ENCODE measurements at regions not wholly inside any gene's neighbourhood (a gene's known extent, or its start where the extent isn't known, plus 50 kb on each side); places are given as distances from the start of the nearest gene placed in this dataset.

DNA sequence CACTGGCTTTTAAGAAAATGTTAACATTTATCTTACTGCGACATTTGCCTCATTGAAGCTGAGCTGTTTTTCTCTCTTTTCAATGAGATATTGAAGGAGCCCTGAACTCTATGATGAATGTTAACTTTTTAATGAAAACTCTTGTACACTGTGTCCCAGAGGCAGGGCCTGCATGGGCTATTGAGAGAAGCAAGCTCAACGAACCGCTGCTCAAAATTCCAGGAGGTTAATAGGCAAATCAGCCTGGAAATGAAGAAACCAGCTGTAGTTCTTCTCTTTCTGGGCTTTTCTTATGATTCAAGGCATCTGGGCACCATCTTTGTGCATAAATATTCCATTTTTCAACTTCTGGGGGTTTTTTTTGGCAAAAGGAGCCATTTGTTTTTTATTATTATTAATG lies 168.4 kb upstream of the NPVF start:
- DNase-seq (ENCODE audit: low read depth), result no peak

DNA sequence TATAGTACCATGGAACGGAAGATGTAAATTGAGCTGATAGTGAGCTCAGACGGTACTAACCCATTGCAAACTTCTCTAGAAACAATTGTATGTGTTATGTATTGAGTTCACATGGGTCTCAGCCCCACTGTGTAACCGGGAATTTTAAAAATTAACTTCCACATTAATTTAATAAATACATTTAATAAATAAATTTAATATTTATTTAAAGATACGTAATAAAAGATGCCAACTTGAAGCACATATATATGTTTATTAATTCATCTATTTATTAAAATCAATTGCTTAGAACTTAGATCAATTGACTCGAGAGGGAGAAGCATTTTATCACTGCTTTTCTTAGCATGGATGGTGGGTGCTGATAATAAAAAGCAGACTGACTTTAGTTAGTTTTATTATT lies 170.1 kb upstream of the NPVF start:
- no peak for DNase-seq (ENCODE audit: low read depth)

DNA sequence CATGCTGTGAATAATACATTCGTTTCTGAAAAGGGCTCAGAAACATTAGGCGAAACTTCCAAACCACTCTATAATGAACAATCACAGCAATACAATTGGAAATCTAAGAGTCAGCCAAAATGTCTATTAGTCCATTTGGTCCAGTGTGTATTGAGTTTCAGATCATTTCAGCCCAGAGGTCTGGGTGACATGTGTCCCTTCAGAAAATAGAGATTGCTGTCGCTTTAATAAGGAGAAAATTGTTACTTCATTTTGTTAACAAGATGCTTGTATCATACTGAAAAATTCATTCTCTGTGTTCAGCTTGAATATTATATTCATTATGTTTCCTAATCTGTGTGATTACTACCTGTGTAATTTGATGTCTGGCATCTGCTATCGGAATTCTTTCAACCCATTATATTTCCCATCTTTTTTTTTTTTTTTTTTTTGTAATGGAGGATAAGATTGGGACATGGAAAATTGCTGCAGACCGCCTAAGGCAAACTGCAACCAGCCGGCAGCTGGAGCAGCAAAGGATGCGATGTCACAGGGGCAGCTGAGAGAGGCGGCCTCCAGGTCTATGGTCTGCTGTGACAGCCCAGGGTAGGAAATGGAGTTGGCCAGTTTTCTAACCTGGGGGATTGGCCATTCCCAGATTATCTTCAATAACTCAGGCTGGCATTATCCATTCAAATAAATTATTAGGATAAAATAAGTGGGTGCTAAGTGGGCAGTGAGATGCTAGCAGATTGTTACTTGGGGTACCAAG lies 170.9 kb upstream of the NPVF start:
- DNase-seq (ENCODE audit: low read depth), result no peak

GRCh38 chr7:25402532-25402931 lies 174.2 kb upstream of the NPVF start:
- DNase-seq (ENCODE audit: low read depth), result no peak

DNA sequence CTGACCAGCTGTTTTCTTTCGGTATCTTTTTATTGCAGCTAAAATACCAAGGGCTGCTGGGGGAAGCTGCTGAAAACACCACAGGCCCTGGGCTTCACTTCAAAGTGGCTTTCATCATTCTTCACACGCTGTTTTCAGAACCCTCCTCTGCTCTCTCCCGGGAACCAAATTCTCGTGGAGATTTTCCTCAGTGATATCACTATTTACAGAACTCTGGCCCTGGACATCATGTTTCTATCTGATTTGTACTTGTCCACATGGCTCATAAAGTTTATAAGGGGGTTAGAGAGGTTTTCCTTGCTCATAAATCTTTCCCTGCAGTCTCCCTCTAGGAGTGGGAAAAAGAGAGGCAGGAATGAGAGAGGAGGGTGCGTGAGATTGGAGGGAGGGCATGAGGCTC lies 177.4 kb upstream of the NPVF start:
- DNase-seq (ENCODE audit: low read depth), result no peak

DNA sequence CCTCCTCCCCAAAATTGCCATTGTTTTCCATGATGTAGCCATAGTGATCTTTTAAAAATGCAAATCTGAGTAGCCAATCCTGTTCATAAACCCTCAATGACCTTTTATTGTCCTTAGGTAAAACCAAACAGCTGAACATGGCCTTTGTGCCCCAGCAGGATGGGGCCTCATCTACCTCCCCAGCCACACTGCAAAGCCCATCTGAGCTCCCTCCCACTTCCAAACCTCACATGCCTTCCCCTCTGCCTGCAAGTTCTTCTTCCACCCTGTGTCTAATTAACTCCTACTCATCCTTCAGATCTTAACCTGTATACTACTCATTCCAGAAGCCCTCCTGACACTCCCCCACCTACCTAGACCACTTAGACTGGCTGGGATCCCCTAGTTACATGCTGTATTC lies 178.8 kb upstream of the NPVF start:
- DNase-seq (ENCODE audit: low read depth), result no peak

DNA sequence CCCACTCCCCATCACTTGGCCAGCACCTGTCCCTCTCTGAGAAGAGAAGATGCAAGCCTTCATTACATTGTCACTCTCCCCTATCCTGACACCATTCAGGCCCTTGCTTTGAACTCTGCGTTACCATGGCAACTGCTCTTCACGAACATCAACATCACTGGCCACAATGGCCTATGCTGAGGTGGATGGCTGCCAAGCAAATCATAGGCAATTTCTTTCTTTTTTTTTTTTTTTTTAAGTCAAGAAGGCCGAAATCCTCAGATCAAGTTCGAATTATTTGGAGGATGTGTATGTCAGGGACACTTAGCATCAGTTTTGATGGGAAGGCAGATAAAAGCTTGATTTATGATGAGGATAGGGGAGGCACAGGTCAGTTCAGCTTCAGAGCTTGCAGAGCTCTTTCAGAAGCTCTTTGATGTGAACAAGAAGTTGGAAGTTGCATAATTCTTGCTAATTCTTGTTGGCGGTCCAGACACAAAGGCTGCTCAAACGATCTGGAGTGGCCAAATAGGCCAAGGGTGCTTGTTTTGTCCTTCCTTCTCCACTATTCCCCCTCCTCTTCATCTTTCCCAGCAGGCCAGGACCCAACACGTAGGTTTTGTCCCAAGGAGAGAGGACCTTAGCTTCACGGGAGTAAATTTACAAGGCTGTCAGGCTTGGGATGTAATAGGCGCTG lies 179.9 kb upstream of the NPVF start:
- no peak for DNase-seq (ENCODE audit: low read depth)

DNA sequence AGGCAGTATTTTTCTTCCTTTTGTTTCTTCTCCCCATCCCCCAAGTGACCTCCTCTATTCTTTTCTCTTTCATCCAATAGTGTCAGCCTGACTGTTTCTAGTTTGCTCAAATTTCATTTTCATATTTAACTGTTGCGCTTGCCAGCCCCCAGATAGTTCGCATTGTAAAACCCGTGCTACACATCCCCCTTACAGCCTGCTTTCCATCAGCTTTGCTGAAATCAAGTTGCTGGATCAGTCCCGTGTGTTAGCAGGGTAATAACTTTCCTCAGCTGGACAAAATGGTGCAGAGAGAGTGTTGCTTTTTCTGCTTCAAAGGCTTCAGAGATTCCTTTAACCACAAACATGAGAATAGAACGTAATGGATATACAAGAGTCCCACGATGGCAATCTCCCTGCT lies 180.6 kb upstream of the NPVF start:
- DNase-seq (ENCODE audit: low read depth), result no peak

DNA sequence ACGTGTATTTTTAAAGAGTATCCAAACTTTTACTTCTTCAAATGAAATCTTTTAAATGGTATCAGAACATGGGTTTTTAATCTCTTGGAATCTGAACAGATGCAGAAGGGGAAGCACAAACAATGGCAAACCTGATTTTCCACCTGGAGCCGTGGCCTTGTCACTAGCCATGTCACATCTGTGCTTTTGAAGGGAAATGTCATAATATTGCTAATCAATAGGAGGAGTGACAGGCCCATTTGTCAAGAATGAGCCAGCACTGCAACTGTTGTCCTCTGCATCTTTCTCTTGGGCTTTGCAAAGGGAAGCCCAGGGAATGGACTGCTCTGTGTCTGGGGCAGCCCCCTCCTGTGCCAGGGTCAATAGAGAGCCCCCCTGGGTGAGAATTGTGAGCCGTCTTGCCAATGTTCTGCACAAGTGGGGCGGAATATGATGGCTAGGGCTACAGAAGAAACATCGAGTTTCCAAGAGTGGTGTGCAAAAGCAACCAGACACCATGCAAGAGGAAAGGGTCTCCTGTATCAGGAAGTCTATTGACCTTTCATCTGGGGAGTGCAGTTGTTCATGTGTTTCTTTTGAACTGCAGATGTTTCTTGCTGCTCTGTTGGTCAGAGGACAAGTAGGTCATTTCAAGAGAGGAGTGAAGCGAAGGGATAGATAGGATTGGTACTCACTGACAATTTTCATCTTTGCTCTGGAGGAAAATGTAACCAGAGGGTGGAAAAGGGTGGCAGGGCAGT lies 181.8 kb upstream of the NPVF start:
- DNase-seq (ENCODE audit: low read depth), result no peak

DNA sequence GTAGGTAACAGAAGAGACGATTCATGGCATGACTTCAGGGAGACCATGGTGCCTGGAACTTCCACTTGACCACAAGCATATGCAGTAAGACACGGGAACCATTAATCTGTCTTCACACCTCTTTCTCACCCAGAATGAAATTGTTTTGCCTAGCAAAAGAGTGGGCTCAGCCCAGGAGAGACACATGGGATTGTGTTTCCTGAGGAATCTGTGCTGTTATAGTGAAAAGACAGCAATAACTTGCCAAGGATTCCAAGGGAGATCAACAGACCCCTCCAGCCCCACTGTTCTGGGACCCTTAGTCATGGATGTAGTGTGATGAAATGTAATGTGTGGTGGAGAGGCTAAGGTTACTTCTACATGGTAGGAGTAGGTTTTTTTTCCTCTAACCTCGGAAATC lies 192.5 kb upstream of the NPVF start:
- DNase-seq (ENCODE audit: low read depth), result no peak

- no peak for DNase-seq (ENCODE audit: low read depth)
These were observed 195.8 kb upstream of the NPVF start for GRCh38 chr7:25424113-25424512.

DNA sequence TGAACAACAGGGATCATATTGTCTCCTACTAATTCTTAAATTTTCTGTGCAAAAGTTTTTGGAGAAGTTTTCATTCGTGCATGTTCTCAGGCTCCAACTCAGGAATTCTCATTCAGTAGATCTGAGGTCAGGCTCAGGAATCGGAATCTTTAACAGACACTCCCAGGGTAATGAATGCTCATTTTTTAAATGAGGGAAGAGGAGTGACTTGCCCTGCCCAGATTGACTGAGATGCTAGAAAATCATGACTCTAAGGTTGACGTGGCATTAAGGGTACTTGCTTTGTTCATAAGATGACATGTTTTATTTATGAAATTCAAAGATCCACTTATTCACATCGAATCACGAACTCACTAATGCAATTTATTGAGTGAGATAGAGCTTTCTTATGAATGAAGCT lies 196.6 kb upstream of the NPVF start:
- no peak for DNase-seq (ENCODE audit: low read depth)

DNA sequence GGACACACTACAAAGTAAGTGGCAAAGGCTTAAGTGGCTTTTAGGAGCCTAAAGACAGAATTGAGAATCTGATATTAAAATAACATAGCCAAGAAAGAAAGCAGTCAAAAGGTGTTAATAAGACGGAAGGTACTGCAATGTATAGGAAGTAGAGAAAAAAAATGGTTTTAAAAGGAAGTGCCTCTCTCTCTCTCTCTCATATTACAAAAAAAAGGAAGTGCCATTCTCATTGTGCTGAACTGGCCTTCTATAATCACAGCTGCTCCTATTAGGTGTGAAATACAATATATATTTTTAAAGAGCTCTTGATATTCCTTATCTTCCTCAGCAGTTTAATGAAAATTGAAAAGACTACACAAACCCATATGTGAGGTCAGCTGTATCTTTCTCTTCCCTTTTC lies 199.4 kb upstream of the NPVF start:
- no peak for DNase-seq (ENCODE audit: low read depth)

- DNase-seq (ENCODE audit: low read depth), result no peak
These were observed 201.4 kb upstream of the NPVF start for GRCh38 chr7:25429731-25430130.

GRCh38 chr7:25430200-25430931 lies 202.1 kb upstream of the NPVF start:
- no peak for DNase-seq (ENCODE audit: low read depth)

DNA sequence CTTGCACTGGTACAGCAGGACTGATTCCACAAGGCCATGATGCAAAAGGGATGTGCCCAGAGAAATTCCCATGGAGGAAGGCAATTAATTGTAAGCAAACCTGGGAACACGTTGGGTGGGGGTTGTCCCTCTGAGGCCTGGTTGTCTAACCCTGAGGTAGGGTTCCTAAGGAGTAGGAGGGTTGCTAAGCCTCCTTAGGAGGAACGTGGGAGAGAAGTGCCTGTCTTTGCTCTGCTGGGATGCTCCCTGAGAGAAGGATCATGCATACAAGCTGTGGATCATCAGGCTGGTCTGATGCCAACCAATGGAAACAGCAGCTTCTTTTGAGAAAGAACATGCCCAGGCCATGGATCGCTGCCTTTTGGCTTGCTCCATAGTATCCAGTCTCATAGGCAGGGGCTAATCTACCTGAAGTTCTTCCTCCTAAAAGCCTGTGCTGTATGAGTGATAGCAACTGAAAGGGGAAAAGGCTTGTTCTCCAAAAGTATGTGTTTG lies 203.7 kb upstream of the NPVF start:
- DNase-seq (ENCODE audit: low read depth), result no peak

GRCh38 chr7:25432807-25433206 lies 204.5 kb upstream of the NPVF start:
- DNase-seq (ENCODE audit: low read depth), result no peak

GRCh38 chr7:25436413-25436812 lies 208.1 kb upstream of the NPVF start:
- no peak for DNase-seq (ENCODE audit: low read depth)

DNA sequence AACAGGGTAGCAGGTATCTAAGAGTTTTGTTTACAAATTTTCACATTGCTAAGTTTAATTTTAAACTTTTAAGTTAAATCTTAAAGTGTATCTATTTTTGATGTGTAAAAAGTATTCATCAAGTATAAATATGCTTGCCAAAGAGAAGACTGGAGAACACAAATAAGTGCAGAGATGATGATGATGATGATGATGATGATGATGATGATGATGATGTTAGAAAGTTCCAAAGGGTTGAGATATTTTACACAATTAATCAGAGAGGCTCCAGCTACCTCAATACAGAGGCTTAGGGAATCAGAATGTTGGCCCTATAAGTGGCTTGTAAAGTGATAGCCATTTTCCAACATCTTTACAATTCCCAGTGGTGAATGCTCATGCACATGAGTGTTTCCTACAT lies 209.0 kb upstream of the NPVF start:
- DNase-seq (ENCODE audit: low read depth), result no peak

DNA sequence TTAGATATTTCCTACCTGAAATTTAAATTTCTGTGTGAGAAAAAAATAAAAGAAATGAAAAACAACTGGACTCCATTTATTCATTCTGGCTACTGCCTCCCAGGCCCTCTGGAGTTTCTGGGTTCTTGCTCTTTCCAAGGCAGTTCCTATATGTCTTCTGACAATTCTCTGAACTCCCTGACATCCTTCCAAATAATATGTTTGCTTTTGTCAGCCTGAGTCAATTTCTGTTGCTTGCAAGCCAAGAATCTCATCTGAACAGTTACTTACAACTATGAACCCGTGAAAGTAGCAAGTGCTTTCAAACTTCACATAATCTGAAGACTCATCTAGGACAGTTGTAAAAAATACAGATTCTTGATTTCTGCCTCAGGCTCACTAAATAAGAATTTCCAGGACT lies 216.7 kb upstream of the NPVF start:
- DNase-seq (ENCODE audit: low read depth), result no peak

GRCh38 chr7:25448301-25448700 lies 220.0 kb upstream of the NPVF start:
- no peak for DNase-seq (ENCODE audit: low read depth)

GRCh38 chr7:25454020-25454419 lies 225.7 kb upstream of the NPVF start:
- DNase-seq (ENCODE audit: low read depth), result no peak

Measured in stimulated activated CD8-positive, alpha-beta memory T cell treated with anti-CD3 and anti-CD28 coated beads, Interleukin-12 subunit alpha, Interleukin-12 subunit beta, amount 100 ng/mL, for 4 hours (primary cell).